ENCODE measurements at regions not wholly inside any gene's neighbourhood (a gene's known extent, or its start where the extent isn't known, plus 50 kb on each side); places are given as distances from the start of the nearest gene placed in this dataset.

DNA sequence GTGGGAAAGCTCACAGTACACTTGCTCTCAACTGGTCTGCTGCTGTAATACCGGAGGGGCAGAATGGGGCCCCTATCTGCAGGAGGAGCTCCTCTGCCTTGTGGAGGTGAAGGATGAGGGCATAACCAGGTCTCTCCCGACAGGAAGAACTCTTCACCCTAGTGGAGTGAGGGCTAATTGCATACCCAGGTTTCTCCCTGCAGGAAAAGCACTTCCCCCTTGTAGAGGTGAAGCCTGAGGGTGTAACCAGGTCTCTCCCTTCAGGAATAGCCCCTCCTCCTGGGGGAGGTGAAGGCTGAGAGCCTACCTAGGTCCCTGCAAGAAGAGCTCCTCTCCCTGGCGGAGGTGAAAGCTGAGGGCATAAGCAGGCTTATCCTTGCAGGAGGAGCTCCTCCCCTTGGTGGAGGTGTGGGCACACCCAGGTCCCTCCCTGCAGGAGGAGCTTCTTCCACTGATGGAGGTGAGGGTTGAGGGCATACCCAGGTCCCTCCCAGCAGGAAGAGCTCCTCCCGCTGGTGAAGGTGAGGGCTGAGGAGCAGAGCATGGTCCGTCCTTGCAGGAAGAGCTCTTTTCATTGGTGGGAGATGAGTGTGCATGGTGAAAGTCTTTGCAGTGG is 954.1 kb downstream of the NLGN4Y start:
- TF ChIP-seq, protein P1, sequence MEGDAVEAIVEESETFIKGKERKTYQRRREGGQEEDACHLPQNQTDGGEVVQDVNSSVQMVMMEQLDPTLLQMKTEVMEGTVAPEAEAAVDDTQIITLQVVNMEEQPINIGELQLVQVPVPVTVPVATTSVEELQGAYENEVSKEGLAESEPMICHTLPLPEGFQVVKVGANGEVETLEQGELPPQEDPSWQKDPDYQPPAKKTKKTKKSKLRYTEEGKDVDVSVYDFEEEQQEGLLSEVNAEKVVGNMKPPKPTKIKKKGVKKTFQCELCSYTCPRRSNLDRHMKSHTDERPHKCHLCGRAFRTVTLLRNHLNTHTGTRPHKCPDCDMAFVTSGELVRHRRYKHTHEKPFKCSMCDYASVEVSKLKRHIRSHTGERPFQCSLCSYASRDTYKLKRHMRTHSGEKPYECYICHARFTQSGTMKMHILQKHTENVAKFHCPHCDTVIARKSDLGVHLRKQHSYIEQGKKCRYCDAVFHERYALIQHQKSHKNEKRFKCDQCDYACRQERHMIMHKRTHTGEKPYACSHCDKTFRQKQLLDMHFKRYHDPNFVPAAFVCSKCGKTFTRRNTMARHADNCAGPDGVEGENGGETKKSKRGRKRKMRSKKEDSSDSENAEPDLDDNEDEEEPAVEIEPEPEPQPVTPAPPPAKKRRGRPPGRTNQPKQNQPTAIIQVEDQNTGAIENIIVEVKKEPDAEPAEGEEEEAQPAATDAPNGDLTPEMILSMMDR (conservative IDR thresholded peaks at IDR 0.05; ENCODE audit: low read depth in 2 of 2) = no peak
- TF ChIP-seq POLR2AphosphoS5 (IDR thresholded peaks at IDR 0.05; ENCODE audit: low read depth) (no peak), REST (IDR thresholded peaks at IDR 0.05; ENCODE audit: unreplicated experiment) (no peak), EZH2 (IDR thresholded peaks at IDR 0.05; ENCODE audit: low read depth, unreplicated experiment) (no peak), CREB1 (CRISPR knock-in tag; IDR thresholded peaks at IDR 0.05; ENCODE audit: low read depth) (no peak), ZNF331 (CRISPR knock-in tag; IDR thresholded peaks at IDR 0.05; ENCODE audit: low read depth) (no peak), EZH2phosphoT487 (IDR thresholded peaks at IDR 0.05; ENCODE audit: unreplicated experiment) (no peak)
